Parathyroid adenoma (tissue), 2 donors: ENCODE measurements at regions not wholly inside any gene's neighbourhood (a gene's known extent, or its start where the extent isn't known, plus 50 kb on each side); places are given as distances from the start of the nearest gene placed in this dataset.

Experiments
- H2AFZ ChIP-seq: fragments of 300-600 bp; sonication (generic); one replicate; pipeline ENCODE4 v1.7.0; 2017; ENCODE audit warnings: antibody characterized with exemption, mild to moderate bottlenecking
- H3K27ac ChIP-seq: fragments of 300-600 bp; sonication (generic); one replicate; pipeline ENCODE4 v1.7.0; 2017
- H3K27me3 ChIP-seq: fragments of 300-600 bp; sonication (generic); one replicate; pipeline ENCODE4 v1.7.0; 2017; ENCODE audit warnings: low read length; ENCODE audit not compliant: control insufficient read depth, insufficient read depth
- H3K36me3 ChIP-seq: fragments of 300-600 bp; sonication (generic); one replicate; pipeline ENCODE4 v1.7.0; 2017; ENCODE audit warnings: low read length; ENCODE audit not compliant: control insufficient read depth, insufficient read depth
- H3K4me1 ChIP-seq: fragments of 300-600 bp; sonication (generic); one replicate; pipeline ENCODE4 v1.7.0; 2017; ENCODE audit warnings: control low read depth
- H3K4me2 ChIP-seq: fragments of 300-600 bp; sonication (generic); one replicate; pipeline ENCODE4 v1.7.0; 2017; ENCODE audit warnings: low read length
- H3K4me3 ChIP-seq: fragments of 300-600 bp; sonication (generic); one replicate; pipeline ENCODE4 v1.7.0; 2017; ENCODE audit warnings: low read depth, low read length
- H3K79me2 ChIP-seq: fragments of 300-600 bp; sonication (generic); one replicate; pipeline ENCODE4 v1.7.0; 2017; ENCODE audit warnings: control low read depth
- H3K9ac ChIP-seq: fragments of 300-600 bp; sonication (generic); one replicate; pipeline ENCODE4 v1.7.0; 2017; ENCODE audit warnings: mild to moderate bottlenecking
- H3K9me3 ChIP-seq: fragments of 300-600 bp; sonication (generic); one replicate; pipeline ENCODE4 v1.7.0; 2017; ENCODE audit warnings: low read length; ENCODE audit not compliant: control insufficient read depth
- TF ChIP-seq, protein P1 (sequence below): fragments of 300-600 bp; sonication (generic); IDR thresholded peaks from one replicate; pipeline ENCODE4 v1.7.0; 2017; ENCODE audit warnings: antibody characterized with exemption, mild to moderate bottlenecking
- donor health status: primary hyperparathyroidism.

- H3K36me3 ChIP-seq = no peaks in the 10 kb centered on the region
- H3K4me1 ChIP-seq = no peaks in the 10 kb centered on the region
- H3K4me3 ChIP-seq = no peak overlapping the region
- no peaks in the 10 kb centered on the region for H3K79me2 ChIP-seq
- H2AFZ ChIP-seq = no peak overlapping the region
- H3K27ac ChIP-seq = no peak overlapping the region
- no peak overlapping the region for H3K4me2 ChIP-seq
- no peaks in the 10 kb centered on the region for H3K27me3 ChIP-seq
- TF ChIP-seq, protein P1, sequence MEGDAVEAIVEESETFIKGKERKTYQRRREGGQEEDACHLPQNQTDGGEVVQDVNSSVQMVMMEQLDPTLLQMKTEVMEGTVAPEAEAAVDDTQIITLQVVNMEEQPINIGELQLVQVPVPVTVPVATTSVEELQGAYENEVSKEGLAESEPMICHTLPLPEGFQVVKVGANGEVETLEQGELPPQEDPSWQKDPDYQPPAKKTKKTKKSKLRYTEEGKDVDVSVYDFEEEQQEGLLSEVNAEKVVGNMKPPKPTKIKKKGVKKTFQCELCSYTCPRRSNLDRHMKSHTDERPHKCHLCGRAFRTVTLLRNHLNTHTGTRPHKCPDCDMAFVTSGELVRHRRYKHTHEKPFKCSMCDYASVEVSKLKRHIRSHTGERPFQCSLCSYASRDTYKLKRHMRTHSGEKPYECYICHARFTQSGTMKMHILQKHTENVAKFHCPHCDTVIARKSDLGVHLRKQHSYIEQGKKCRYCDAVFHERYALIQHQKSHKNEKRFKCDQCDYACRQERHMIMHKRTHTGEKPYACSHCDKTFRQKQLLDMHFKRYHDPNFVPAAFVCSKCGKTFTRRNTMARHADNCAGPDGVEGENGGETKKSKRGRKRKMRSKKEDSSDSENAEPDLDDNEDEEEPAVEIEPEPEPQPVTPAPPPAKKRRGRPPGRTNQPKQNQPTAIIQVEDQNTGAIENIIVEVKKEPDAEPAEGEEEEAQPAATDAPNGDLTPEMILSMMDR = no peak
- no peaks in the 10 kb centered on the region for H3K9me3 ChIP-seq
- no peak overlapping the region for H3K9ac ChIP-seq
Observed at GRCh38 chr6:99130897-99131873, 183.4 kb upstream of the FBXL4 start.

- Histone ChIP-seq H3K4me1 (no peaks in the 10 kb centered on the region), H3K27ac (no peak overlapping the region), H3K79me2 (no peaks in the 10 kb centered on the region), H3K4me2 (no peak overlapping the region), H3K27me3 (no peaks in the 10 kb centered on the region), H3K9ac (no peak overlapping the region), H3K9me3 (no peaks in the 10 kb centered on the region), H3K4me3 (no peak overlapping the region), H3K36me3 (no peaks in the 10 kb centered on the region), H2AFZ (no peak overlapping the region)
- TF ChIP-seq, protein P1 = no peak
Observed at GRCh38 chr6:99129835-99130234, 182.1 kb upstream of the FBXL4 start.

- H3K9ac ChIP-seq = no peak overlapping the region
- H3K4me2 ChIP-seq = no peak overlapping the region
- H3K79me2 ChIP-seq = no peaks in the 10 kb centered on the region
- no peaks in the 10 kb centered on the region for H3K36me3 ChIP-seq
- H3K4me1 ChIP-seq = no peaks in the 10 kb centered on the region
- TF ChIP-seq, protein P1 = no peak
- no peak overlapping the region for H3K27ac ChIP-seq
- no peak overlapping the region for H3K4me3 ChIP-seq
- no peaks in the 10 kb centered on the region for H3K27me3 ChIP-seq
- H2AFZ ChIP-seq = no peak overlapping the region
- no peaks in the 10 kb centered on the region for H3K9me3 ChIP-seq
Observed at GRCh38 chr6:99121748-99122147, 174.0 kb upstream of the FBXL4 start.

- Histone ChIP-seq H3K27ac (no peak overlapping the region), H3K9ac (no peak overlapping the region), H3K4me3 (no peak overlapping the region), H3K79me2 (no peaks in the 10 kb centered on the region), H3K4me1 (no peaks in the 10 kb centered on the region), H3K27me3 (no peaks in the 10 kb centered on the region), H3K9me3 (no peaks in the 10 kb centered on the region), H2AFZ (no peak overlapping the region), H3K36me3 (no peaks in the 10 kb centered on the region), H3K4me2 (no peak overlapping the region)
- TF ChIP-seq, protein P1 = no peak
Observed at GRCh38 chr6:99120641-99121040, 172.9 kb upstream of the FBXL4 start.
